B cell (primary cell): ENCODE measurements at regions not wholly inside any gene's neighbourhood (a gene's known extent, or its start where the extent isn't known, plus 50 kb on each side); places are given as distances from the start of the nearest gene placed in this dataset.

ENCODE experiments used
- ATAC-seq: fragments of 200-7000 bp; cut with Tn5 transposase; one replicate; pipeline ENCODE4 v1.10.0; 2021; ENCODE audit warnings: low read depth, mild to moderate bottlenecking, moderate number of reproducible peaks, moderate library complexity
- CTCF ChIA-PET: fragments of 350-600 bp; sonication (Branson Sonifier 250); formaldehyde crosslinking; loops from one replicate; lab custom pipeline; 2021; ENCODE audit warnings: antibody characterized with exemption, inconsistent platforms; lab: Charles Lee
- POLR2A ChIA-PET: fragments of 350-600 bp; sonication (Branson Sonifier 250); formaldehyde crosslinking; loops from one replicate; lab custom pipeline; 2021; ENCODE audit warnings: antibody characterized with exemption; lab: Charles Lee
- DNase-seq: peaks from one replicate; pipeline ENCODE4 v3.0.0; 2013
- H2AFZ ChIP-seq: 2 replicates; pipeline ENCODE4 v1.6.1; 2012; ENCODE audit warnings: mild to moderate bottlenecking, low read depth, low read length; ENCODE audit not compliant: insufficient read depth, poor library complexity, severe bottlenecking
- H3K27ac ChIP-seq, 2 donors: 1 replicate in 1 of 2; 2 replicates in 1 of 2; pipeline ENCODE4 v1.5.1; 2012 to 2013; ENCODE audit warnings: low read length in 2 of 2, mild to moderate bottlenecking in 2 of 2, moderate library complexity in 1 of 2
- H3K27me3 ChIP-seq, 4 experiments: fragments of 200-600 bp in 1 of 4; sonication (generic) in 1 of 4; replicated peaks in 1 of 4; 1 replicate in 2 of 4; 2 replicates in 2 of 4; pipeline versions ENCODE4 v1.6.1 to v1.7.0; 2013 to 2016; ENCODE audit warnings: low read length in 3 of 4, mild to moderate bottlenecking in 2 of 4, mixed read lengths in 1 of 4, moderate library complexity in 1 of 4; ENCODE audit not compliant: insufficient read depth in 4 of 4, control insufficient read depth in 3 of 4; ENCODE audit errors: control extremely low read depth in 1 of 4
- H3K36me3 ChIP-seq, 2 experiments: replicated peaks in 1 of 2; 1 replicate in 1 of 2; 2 replicates in 1 of 2; pipeline versions ENCODE4 v1.6.1 to v1.7.1; 2013; ENCODE audit warnings: low read length in 1 of 2; ENCODE audit not compliant: insufficient read depth in 2 of 2, control insufficient read depth in 1 of 2; ENCODE audit errors: control extremely low read depth in 1 of 2, extremely low read depth in 1 of 2
- H3K4me1 ChIP-seq, 2 donors: fragments of 200-600 bp in 1 of 2; sonication (generic) in 1 of 2; 1 replicate in 1 of 2; 2 replicates in 1 of 2; pipeline versions ENCODE4 v1.5.1 to v1.6.1; 2013 to 2017; ENCODE audit warnings: low read length in 2 of 2; ENCODE audit not compliant: control insufficient read depth in 2 of 2, insufficient read depth in 2 of 2
- H3K4me2 ChIP-seq: replicated peaks from 2 replicates; pipeline ENCODE3; 2012; ENCODE audit warnings: mild to moderate bottlenecking, low read depth, low read length; ENCODE audit not compliant: poor library complexity, severe bottlenecking
- H3K4me3 ChIP-seq, 5 experiments: fragments of 200-600 bp in 1 of 5; sonication (generic) in 1 of 5; 1 replicate in 3 of 5; 2 replicates in 2 of 5; pipeline versions ENCODE4 v1.5.1 to v1.7.0; 2011 to 2016; ENCODE audit warnings: low read length in 4 of 5, mild to moderate bottlenecking in 4 of 5, low read depth in 2 of 5, control low read depth in 1 of 5, moderate library complexity in 1 of 5; ENCODE audit not compliant: insufficient read depth in 1 of 5; ENCODE audit errors: control extremely low read depth in 1 of 5, extremely low read depth in 1 of 5
- H3K79me2 ChIP-seq: fragments of 200-600 bp; sonication (generic); one replicate; pipeline ENCODE4 v1.6.0; 2016; ENCODE audit warnings: low read length; ENCODE audit not compliant: control insufficient read depth, insufficient read depth
- H3K9ac ChIP-seq: fragments of 200-600 bp; sonication (generic); 2 replicates; pipeline ENCODE4 v1.6.1; 2017; ENCODE audit warnings: mild to moderate bottlenecking, low read length, moderate library complexity
- H3K9me3 ChIP-seq, 3 donors: one replicate each; pipeline versions ENCODE4 v1.6.1 to v1.7.1; 2013; ENCODE audit warnings: low read length in 2 of 3; ENCODE audit not compliant: control insufficient read depth in 2 of 3, insufficient read depth in 1 of 3; ENCODE audit errors: control extremely low read depth in 1 of 3
- H4K20me1 ChIP-seq: 2 replicates; pipeline ENCODE4 v1.6.0; 2012; ENCODE audit warnings: mild to moderate bottlenecking, low read length; ENCODE audit not compliant: insufficient read depth, control insufficient read depth, poor library complexity, severe bottlenecking
- H3K27ac Mint-ChIP-seq: one replicate; pipeline ENCODE4 v1.8.0; 2021; ENCODE audit warnings: mixed read lengths
- H3K27me3 Mint-ChIP-seq: one replicate; pipeline ENCODE4 v1.8.0; 2021; ENCODE audit warnings: mixed read lengths
- H3K4me1 Mint-ChIP-seq: one replicate; pipeline ENCODE4 v1.8.0; 2021; ENCODE audit warnings: mixed read lengths
- H3K4me3 Mint-ChIP-seq: one replicate; pipeline ENCODE4 v1.8.0; 2021; ENCODE audit warnings: mixed read lengths
- H3K9me3 Mint-ChIP-seq: one replicate; pipeline ENCODE4 v1.8.0; 2022; ENCODE audit warnings: mixed read lengths; ENCODE audit not compliant: insufficient read depth
- CTCF ChIP-seq: fragments of 200-600 bp; IDR thresholded peaks from one replicate; pipeline ENCODE4 v1.8.0; 2022; ENCODE audit warnings: antibody characterized with exemption, mild to moderate bottlenecking
- EZH2 ChIP-seq: IDR thresholded peaks from 2 replicates; pipeline ENCODE4 v1.6.1; 2012; ENCODE audit warnings: borderline replicate concordance, low read depth, mild to moderate bottlenecking, moderate library complexity, low read length; ENCODE audit not compliant: insufficient read depth, poor library complexity, severe bottlenecking
- WGBS: methylation state at CpG from one replicate; pipeline ENCODE4 v1.1.5; 2013; ENCODE audit warnings: missing lambda C conversion rate; ENCODE audit not compliant: insufficient coverage; 5-methylcytosine and 5-hydroxymethylcytosine counted together
- intact Hi-C: fragments of 100-400 bp; cut with micrococcal nuclease; formaldehyde crosslinking; loops from one replicate; pipeline ENCODE4 v1.10.0; 2022

- DNase-seq: peak; percentile 7
- peaks cover 23% of the 10 kb centered on the region for H3K4me1 Mint-ChIP-seq
- H3K4me3 ChIP-seq: no peak overlapping the region
- TF ChIP-seq CTCF (no peak), EZH2 (no peak)
- H3K4me3 Mint-ChIP-seq: peak overlapping the region; percentile 13
- peak overlapping the region; percentile 57 for H3K27ac Mint-ChIP-seq
- H4K20me1 ChIP-seq: no peaks in the 10 kb centered on the region
- H3K27ac ChIP-seq: peak overlapping the region in 1 of 2 donors; percentile 60
- no peaks in the 10 kb centered on the region for H3K9me3 Mint-ChIP-seq
- peak; percentile 24 for ATAC-seq
- H3K9ac ChIP-seq: peak overlapping the region; percentile 21
- peaks cover 11 to 16% of the 10 kb centered on the region in 2 donors for H3K4me1 ChIP-seq
- no CpG with 5 or more reads among the region's 4 CpGs for WGBS
- no peaks in the 10 kb centered on the region for H3K9me3 ChIP-seq
- H3K27me3 Mint-ChIP-seq: no peaks in the 10 kb centered on the region
- no peaks in the 10 kb centered on the region for H3K36me3 ChIP-seq
- H2AFZ ChIP-seq: peak overlapping the region; percentile 24
- no peaks in the 10 kb centered on the region for H3K79me2 ChIP-seq
- ChIA-PET POLR2A (no interaction called here), CTCF (interaction anchor here (0.7 kb wide), 1 partner anchor 554 kb away, joined by 3 read pairs; no protein-coding TSS in a partner anchor)
- H3K4me2 ChIP-seq: peak overlapping the region; percentile 9
- intact Hi-C loops: no loop called here
- no peaks in the 10 kb centered on the region for H3K27me3 ChIP-seq
Observed at GRCh38 chr6:155882527-155883333, 427.1 kb upstream of the NOX3 start.

- Histone ChIP-seq H3K79me2 (no peaks in the 10 kb centered on the region), H3K9me3 (no peaks in the 10 kb centered on the region), H3K4me3 (no peak overlapping the region), H3K4me2 (peak overlapping the region; percentile 9), H3K27ac (peak overlapping the region in 1 of 2 donors; percentile 21), H2AFZ (peak overlapping the region; percentile 24), H4K20me1 (no peaks in the 10 kb centered on the region), H3K36me3 (no peaks in the 10 kb centered on the region), H3K4me1 (peaks cover 11 to 16% of the 10 kb centered on the region in 2 donors), H3K27me3 (no peaks in the 10 kb centered on the region), H3K9ac (peak overlapping the region; percentile 21)
- no peak for TF ChIP-seq EZH2
- TF ChIP-seq CTCF: no peak
- Mint-ChIP-seq H3K4me3 (peak overlapping the region; percentile 13), H3K27me3 (no peaks in the 10 kb centered on the region), H3K4me1 (peaks cover 23% of the 10 kb centered on the region), H3K9me3 (no peaks in the 10 kb centered on the region), H3K27ac (peak overlapping the region; percentile 57)
- intact Hi-C loops: no loop called here
- 84% methylated on average over 5 of the region's 5 CpGs for WGBS
- ATAC-seq: no peak
- CTCF ChIA-PET: no interaction called here
- no peak for DNase-seq
- POLR2A ChIA-PET: no interaction called here
Observed at GRCh38 chr6:155881826-155882526, 426.3 kb upstream of the NOX3 start.
